ENCODE measurements at regions not wholly inside any gene's neighbourhood (a gene's known extent, or its start where the extent isn't known, plus 50 kb on each side); places are given as distances from the start of the nearest gene placed in this dataset.
"Not testable (repeated sequence)": the region's sequence is repeated elsewhere in the genome, so short reads cannot be mapped to it uniquely, and the experiment has no call there.

- TF ChIP-seq TAF1 (IDR thresholded peaks at IDR 0.05; ENCODE audit: borderline replicate concordance, low read depth, low read length) (no peak), POLR2A (IDR thresholded peaks at IDR 0.05; ENCODE audit: low read depth, low read length) (no peak), POLR2AphosphoS5 (IDR thresholded peaks at IDR 0.05; ENCODE audit: low read depth, low read length) (no peak)
- FAIRE-seq = no peak
Observed at GRCh38 chr14:35959835-35960234, 133.7 kb downstream of the BRMS1L start.

GRCh38 chr14:35958499-35958898, 132.4 kb downstream of the BRMS1L start:
- no peak for DNase-seq (ENCODE audit: insufficient read length)
- FAIRE-seq = no peak
- TF ChIP-seq TAF1 (IDR thresholded peaks at IDR 0.05; ENCODE audit: borderline replicate concordance, low read depth, low read length) (no peak), POLR2AphosphoS5 (IDR thresholded peaks at IDR 0.05; ENCODE audit: low read depth, low read length) (no peak), POLR2A (IDR thresholded peaks at IDR 0.05; ENCODE audit: low read depth, low read length) (no peak)

More at GRCh38 chr14:35959835-35960234, 133.7 kb downstream of the BRMS1L start:
- no peak for DNase-seq (ENCODE audit: insufficient read length)

- TF ChIP-seq POLR2A (IDR thresholded peaks at IDR 0.05; ENCODE audit: low read depth, low read length) (no peak), POLR2AphosphoS5 (IDR thresholded peaks at IDR 0.05; ENCODE audit: low read depth, low read length) (no peak), TAF1 (IDR thresholded peaks at IDR 0.05; ENCODE audit: borderline replicate concordance, low read depth, low read length) (no peak)
- no peak for FAIRE-seq
- DNase-seq (ENCODE audit: insufficient read length) = no peak
Observed at GRCh38 chr14:35956376-35957085, 130.4 kb downstream of the BRMS1L start.

- FAIRE-seq (no peak), DNase-seq (ENCODE audit: insufficient read length) (no peak)
- TF ChIP-seq POLR2AphosphoS5 (IDR thresholded peaks at IDR 0.05; ENCODE audit: low read depth, low read length) = no peak
- no peak for TF ChIP-seq TAF1 (IDR thresholded peaks at IDR 0.05; ENCODE audit: borderline replicate concordance, low read depth, low read length)
- no peak for TF ChIP-seq POLR2A (IDR thresholded peaks at IDR 0.05; ENCODE audit: low read depth, low read length)
Observed at GRCh38 chr14:35952584-35952983, 126.4 kb downstream of the BRMS1L start.

GRCh38 chr14:35949920-35950513, 123.9 kb downstream of the BRMS1L start:
- DNase-seq (ENCODE audit: insufficient read length) = no peak
- no peak for FAIRE-seq
- no peak for TF ChIP-seq POLR2A (IDR thresholded peaks at IDR 0.05; ENCODE audit: low read depth, low read length)
- no peak for TF ChIP-seq TAF1 (IDR thresholded peaks at IDR 0.05; ENCODE audit: borderline replicate concordance, low read depth, low read length)
- TF ChIP-seq POLR2AphosphoS5 (IDR thresholded peaks at IDR 0.05; ENCODE audit: low read depth, low read length) = no peak

- not testable (repeated sequence) for DNase-seq (ENCODE audit: insufficient read length); FAIRE-seq
Observed at GRCh38 chr14:35947983-35948382, 121.8 kb downstream of the BRMS1L start.

- FAIRE-seq (no peak), DNase-seq (ENCODE audit: insufficient read length) (no peak)
- no peak for TF ChIP-seq TAF1 (IDR thresholded peaks at IDR 0.05; ENCODE audit: borderline replicate concordance, low read depth, low read length)
- TF ChIP-seq POLR2AphosphoS5 (IDR thresholded peaks at IDR 0.05; ENCODE audit: low read depth, low read length) = no peak
- no peak for TF ChIP-seq POLR2A (IDR thresholded peaks at IDR 0.05; ENCODE audit: low read depth, low read length)
Observed at GRCh38 chr14:35944847-35945246, 118.7 kb downstream of the BRMS1L start.

- no peak for DNase-seq (ENCODE audit: insufficient read length)
- TF ChIP-seq POLR2AphosphoS5 (IDR thresholded peaks at IDR 0.05; ENCODE audit: low read depth, low read length) (no peak), TAF1 (IDR thresholded peaks at IDR 0.05; ENCODE audit: borderline replicate concordance, low read depth, low read length) (no peak), POLR2A (IDR thresholded peaks at IDR 0.05; ENCODE audit: low read depth, low read length) (no peak)
- peak; percentile 82 for FAIRE-seq
Observed at GRCh38 chr14:35940291-35940690, 114.2 kb downstream of the BRMS1L start.

- DNase-seq (ENCODE audit: insufficient read length) (no peak), FAIRE-seq (no peak)
- no peak for TF ChIP-seq POLR2AphosphoS5 (IDR thresholded peaks at IDR 0.05; ENCODE audit: low read depth, low read length)
- TF ChIP-seq POLR2A (IDR thresholded peaks at IDR 0.05; ENCODE audit: low read depth, low read length) = no peak
- TF ChIP-seq TAF1 (IDR thresholded peaks at IDR 0.05; ENCODE audit: borderline replicate concordance, low read depth, low read length) = no peak
Observed at GRCh38 chr14:35938770-35939169, 112.6 kb downstream of the BRMS1L start.

- DNase-seq (ENCODE audit: insufficient read length) (no peak), FAIRE-seq (peak; percentile 61)
- no peak for TF ChIP-seq TAF1 (IDR thresholded peaks at IDR 0.05; ENCODE audit: borderline replicate concordance, low read depth, low read length)
- TF ChIP-seq POLR2A (IDR thresholded peaks at IDR 0.05; ENCODE audit: low read depth, low read length) = no peak
- no peak for TF ChIP-seq POLR2AphosphoS5 (IDR thresholded peaks at IDR 0.05; ENCODE audit: low read depth, low read length)
Observed at GRCh38 chr14:35934499-35934898, 108.4 kb downstream of the BRMS1L start.

GRCh38 chr14:35932659-35933159, 106.6 kb downstream of the BRMS1L start:
- TF ChIP-seq POLR2A (IDR thresholded peaks at IDR 0.05; ENCODE audit: low read depth, low read length) (no peak), POLR2AphosphoS5 (IDR thresholded peaks at IDR 0.05; ENCODE audit: low read depth, low read length) (no peak), TAF1 (IDR thresholded peaks at IDR 0.05; ENCODE audit: borderline replicate concordance, low read depth, low read length) (no peak)
- DNase-seq (ENCODE audit: insufficient read length) = no peak
- FAIRE-seq = peak; percentile 78

GRCh38 chr14:35932136-35932535, 106.0 kb downstream of the BRMS1L start:
- TF ChIP-seq POLR2A (IDR thresholded peaks at IDR 0.05; ENCODE audit: low read depth, low read length) = no peak
- TF ChIP-seq TAF1 (IDR thresholded peaks at IDR 0.05; ENCODE audit: borderline replicate concordance, low read depth, low read length) = no peak
- TF ChIP-seq POLR2AphosphoS5 (IDR thresholded peaks at IDR 0.05; ENCODE audit: low read depth, low read length) = no peak
- FAIRE-seq (peak; percentile 21), DNase-seq (ENCODE audit: insufficient read length) (no peak)

Data from GM12892 (cell line).